ENCODE measurements at regions not wholly inside any gene's neighbourhood (a gene's known extent, or its start where the extent isn't known, plus 50 kb on each side); places are given as distances from the start of the nearest gene placed in this dataset.

GRCh38 chr14:78074561-78074960 is 95.6 kb upstream of the NRXN3 start:
- DNase-seq, result no peak

- no peak for DNase-seq
Observed at GRCh38 chr14:78075033-78075432, 95.1 kb upstream of the NRXN3 start.

GRCh38 chr14:78075555-78076277 is 94.5 kb upstream of the NRXN3 start:
- DNase-seq, result no peak

- no peak for DNase-seq
Observed at GRCh38 chr14:78081245-78081644, 88.9 kb upstream of the NRXN3 start.

- DNase-seq, result no peak
Observed at GRCh38 chr14:78083837-78084236, 86.3 kb upstream of the NRXN3 start.

- DNase-seq, result no peak
Observed at GRCh38 chr14:78086342-78086741, 83.8 kb upstream of the NRXN3 start.

- DNase-seq, result no peak
Observed at GRCh38 chr14:78088916-78089315, 81.3 kb upstream of the NRXN3 start.

- DNase-seq, result no peak
Observed at GRCh38 chr14:78090864-78091263, 79.3 kb upstream of the NRXN3 start.

GRCh38 chr14:78091361-78091760 is 78.8 kb upstream of the NRXN3 start:
- no peak for DNase-seq

- DNase-seq, result no peak
Observed at GRCh38 chr14:78092040-78092439, 78.1 kb upstream of the NRXN3 start.

GRCh38 chr14:78103271-78103670 is 66.9 kb upstream of the NRXN3 start:
- DNase-seq, result no peak

GRCh38 chr14:78104160-78104559 is 66.0 kb upstream of the NRXN3 start:
- no peak for DNase-seq

- no peak for DNase-seq
Observed at GRCh38 chr14:78104655-78105054, 65.5 kb upstream of the NRXN3 start.

GRCh38 chr14:78106381-78106780 is 63.8 kb upstream of the NRXN3 start:
- no peak for DNase-seq

GRCh38 chr14:78107166-78107565 is 63.0 kb upstream of the NRXN3 start:
- no peak for DNase-seq

- no peak for DNase-seq
Observed at GRCh38 chr14:78119440-78119839, 50.7 kb upstream of the NRXN3 start.

All from activated CD4-positive, CD25-positive, alpha-beta regulatory T cell treated with anti-CD3 and anti-CD28 coated beads, Interleukin-2, amount 50 U/mL, for 72 hours (primary cell).